Inferior parietal cortex (tissue), 1 donor: ENCODE measurements at regions not wholly inside any gene's neighbourhood (a gene's known extent, or its start where the extent isn't known, plus 50 kb on each side); places are given as distances from the start of the nearest gene placed in this dataset.
A peak's percentile ranks its signal among the peaks of the same experiment; 100 is the strongest.
"Not testable (repeated sequence)": the region's sequence is repeated elsewhere in the genome, so short reads cannot be mapped to it uniquely, and the experiment has no call there.

Experiments used
- DNase-seq: peaks from one replicate; pipeline ENCODE4 v3.0.0-alpha.2; 2016; ENCODE audit errors: extremely low spot score

GRCh38 chr11:26898799-26899198, 95.1 kb upstream of the FIBIN start:
- no peak for DNase-seq

DNA sequence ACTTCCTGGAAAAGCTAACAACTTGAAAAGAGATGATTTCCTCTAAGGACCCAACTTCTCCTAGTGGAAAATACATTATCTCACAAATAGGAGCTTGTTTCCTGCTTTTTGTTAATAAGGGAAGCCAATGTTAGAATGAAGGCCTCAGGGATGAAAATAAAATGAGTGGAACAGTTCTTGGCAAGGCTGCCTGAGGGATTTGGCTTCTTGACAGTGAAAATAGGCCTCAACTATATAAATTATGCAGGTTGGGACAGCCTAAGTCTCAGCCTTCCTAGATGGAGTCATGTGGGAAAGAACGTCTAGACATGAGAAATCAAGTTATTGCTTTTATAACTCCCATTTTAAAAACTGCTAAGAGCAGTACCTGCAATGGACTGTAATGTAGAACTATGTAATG, 92.8 kb upstream of the FIBIN start:
- DNase-seq: no peak

DNA sequence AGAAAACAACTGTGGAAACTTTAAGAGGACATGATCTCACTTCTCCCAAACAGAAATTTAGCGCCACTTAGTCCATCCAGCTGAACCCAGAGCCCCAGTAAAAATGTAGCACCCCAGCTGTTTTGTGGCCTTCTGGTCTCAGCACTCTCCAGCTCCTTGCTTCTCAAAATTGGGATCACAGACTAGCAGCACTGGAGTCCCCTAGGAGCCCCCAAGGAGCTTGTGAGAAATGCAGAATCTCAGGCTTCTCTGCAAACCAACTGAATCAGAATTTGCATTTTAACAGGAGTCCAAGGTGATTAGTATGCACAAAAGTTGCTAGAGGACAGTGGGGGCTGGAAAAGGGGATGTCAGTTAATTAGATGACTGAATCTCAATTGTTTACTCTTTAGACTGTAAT, 89.8 kb upstream of the FIBIN start:
- no peak for DNase-seq

- DNase-seq: no peak
Observed at GRCh38 chr11:26904801-26905200, 89.1 kb upstream of the FIBIN start.

- DNase-seq: no peak
Observed at GRCh38 chr11:26905368-26905767, 88.5 kb upstream of the FIBIN start.

DNA sequence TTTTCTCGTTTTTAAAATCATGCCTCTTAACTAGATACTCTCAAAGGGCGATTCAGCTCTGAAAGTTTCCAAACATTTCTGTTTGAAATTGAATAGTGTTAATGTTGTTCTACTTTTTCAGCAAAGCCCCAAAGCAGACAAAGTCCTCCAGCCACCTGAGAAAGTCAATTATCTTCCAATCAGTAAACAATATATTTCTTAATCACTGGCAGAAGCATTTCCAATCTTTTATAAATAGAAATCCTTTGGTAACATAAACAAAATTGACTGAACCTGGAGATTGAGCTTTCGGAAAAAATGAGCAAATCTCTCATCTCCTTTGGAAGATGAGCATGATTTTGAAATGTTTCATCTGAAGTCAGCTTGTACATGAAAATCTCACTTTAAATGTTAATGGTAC, 84.4 kb upstream of the FIBIN start:
- DNase-seq: no peak

DNA sequence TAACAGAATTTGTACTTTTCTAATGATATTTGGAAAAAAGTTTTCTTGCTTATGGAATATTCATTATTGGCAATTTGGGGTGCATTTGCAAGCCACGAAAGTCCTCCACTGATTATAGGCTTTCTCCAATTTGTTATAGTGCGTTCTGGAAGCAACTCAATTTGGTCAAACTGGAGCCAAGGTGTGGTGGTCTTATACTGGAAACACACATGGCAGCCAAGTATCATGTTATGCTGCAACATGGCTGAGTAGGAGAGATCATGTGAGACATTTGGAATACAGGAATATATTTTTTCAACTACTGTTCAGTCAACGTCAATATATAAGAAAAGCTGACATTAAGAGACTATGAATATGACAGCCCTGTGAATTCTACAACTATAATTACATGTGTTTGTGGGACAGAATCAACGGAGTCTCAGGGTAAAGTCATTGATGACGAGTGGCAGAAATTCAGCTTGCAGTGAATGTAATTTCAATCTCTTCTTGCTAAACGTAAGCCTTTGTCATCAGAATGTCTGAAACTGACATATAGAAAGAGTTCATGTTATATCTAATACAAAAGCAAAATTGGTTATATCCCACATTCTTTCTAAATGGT, 83.8 kb upstream of the FIBIN start:
- DNase-seq: no peak

DNA sequence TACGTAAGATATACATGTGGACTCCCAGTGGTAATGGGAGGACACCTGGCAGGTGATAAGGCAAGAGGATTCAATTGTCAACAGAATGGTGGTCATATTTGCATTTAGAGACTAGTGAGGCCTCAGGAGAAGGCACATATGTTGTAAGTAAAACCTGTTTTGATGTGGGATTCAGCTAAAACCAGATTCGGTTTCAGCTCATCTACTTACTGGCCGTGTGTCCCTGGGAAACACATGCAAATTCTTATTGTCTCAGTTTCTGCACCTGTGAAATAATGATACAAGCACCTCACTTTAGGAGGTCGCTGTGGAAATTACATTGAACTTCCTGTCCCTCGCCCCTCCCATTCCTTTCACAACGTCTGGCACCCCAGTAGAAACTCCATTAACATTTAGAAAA, 78.9 kb upstream of the FIBIN start:
- no peak for DNase-seq

- no peak for DNase-seq
Observed at GRCh38 chr11:26916805-26917204, 77.1 kb upstream of the FIBIN start.

DNA sequence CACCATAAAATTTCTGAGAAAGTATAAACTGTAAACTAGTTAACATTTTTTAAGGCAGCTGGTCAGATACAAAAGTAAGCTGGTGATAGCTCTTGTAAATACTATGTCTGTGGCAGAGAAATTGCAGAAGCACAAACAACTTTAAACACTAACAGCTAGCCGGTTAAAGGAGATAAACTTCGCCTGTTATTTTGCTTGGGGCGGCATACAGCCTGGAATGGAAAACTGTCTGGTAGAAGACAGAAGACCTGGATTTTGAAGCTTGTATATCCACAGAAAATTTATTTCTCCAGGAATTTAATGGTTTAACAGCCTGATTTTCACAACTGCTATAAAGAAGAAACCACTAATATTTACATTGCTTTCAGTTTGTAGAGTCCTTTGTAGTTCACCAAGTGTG, 65.3 kb upstream of the FIBIN start:
- DNase-seq: no peak

GRCh38 chr11:26929806-26930517, 64.0 kb upstream of the FIBIN start:
- no peak for DNase-seq

- DNase-seq: no peak
Observed at GRCh38 chr11:26930518-26931247, 63.2 kb upstream of the FIBIN start.

- peak; percentile 23 for DNase-seq
Observed at GRCh38 chr11:26931248-26931631, 62.7 kb upstream of the FIBIN start.

GRCh38 chr11:26931881-26932280, 62.0 kb upstream of the FIBIN start:
- DNase-seq: no peak

GRCh38 chr11:26936109-26936508, 57.8 kb upstream of the FIBIN start:
- no peak for DNase-seq

- DNase-seq: no peak
Observed at GRCh38 chr11:26937386-26937785, 56.5 kb upstream of the FIBIN start.

- DNase-seq: not testable (repeated sequence)
Observed at GRCh38 chr11:26940501-26940900, 53.4 kb upstream of the FIBIN start.

- DNase-seq: no peak
Observed at GRCh38 chr11:26942356-26942755, 51.6 kb upstream of the FIBIN start.

GRCh38 chr11:26943636-26944035, 50.3 kb upstream of the FIBIN start:
- DNase-seq: no peak
